Calu3 (cell line): ENCODE measurements at regions not wholly inside any gene's neighbourhood (a gene's known extent, or its start where the extent isn't known, plus 50 kb on each side); places are given as distances from the start of the nearest gene placed in this dataset.

ENCODE experiments used
- BruUV-seq: library from RNA; stranded (reverse); fragments of 400-500 nt; replicated peaks from 2 replicates; lab custom pipeline; 2021; lab: Mats Ljungman, UMichigan
- CTCF ChIA-PET: fragments of 300-600 bp; sonication (Branson Sonifier 250); formaldehyde crosslinking; loops from one replicate; lab custom pipeline; 2022; ENCODE audit warnings: antibody characterized with exemption; lab: Charles Lee
- DNase-seq: peaks from one replicate; pipeline ENCODE4 v3.0.0; 2022
- H3K27ac Mint-ChIP-seq: one replicate; pipeline ENCODE4 v1.8.0; 2022; ENCODE audit warnings: mixed read lengths; ENCODE audit not compliant: unreplicated experiment
- H3K27me3 Mint-ChIP-seq: one replicate; pipeline ENCODE4 v1.8.0; 2022; ENCODE audit warnings: mixed read lengths; ENCODE audit not compliant: unreplicated experiment
- H3K36me3 Mint-ChIP-seq: one replicate; pipeline ENCODE4 v1.8.0; 2022; ENCODE audit warnings: mild to moderate bottlenecking, moderate library complexity, mixed read lengths; ENCODE audit not compliant: insufficient read depth, unreplicated experiment
- H3K4me1 Mint-ChIP-seq: one replicate; pipeline ENCODE4 v1.8.0; 2022; ENCODE audit warnings: mild to moderate bottlenecking, low read depth, mixed read lengths; ENCODE audit not compliant: unreplicated experiment
- H3K4me3 Mint-ChIP-seq: one replicate; pipeline ENCODE4 v1.8.0; 2022; ENCODE audit warnings: mild to moderate bottlenecking, low read depth, moderate library complexity, mixed read lengths; ENCODE audit not compliant: unreplicated experiment
- H3K9me3 Mint-ChIP-seq: one replicate; pipeline ENCODE4 v1.8.0; 2022; ENCODE audit warnings: low read depth, mixed read lengths; ENCODE audit not compliant: unreplicated experiment
- intact Hi-C: fragments of 100-400 bp; cut with micrococcal nuclease; formaldehyde crosslinking; loops from one replicate; pipeline ENCODE4 v1.10.0; 2022; ENCODE audit not compliant: unreplicated experiment
- TF ChIP-seq, protein P1 (sequence below): fragments of 200-600 bp; IDR thresholded peaks from one replicate; pipeline ENCODE4 v1.8.0; 2022; ENCODE audit warnings: antibody characterized with exemption; ENCODE audit not compliant: unreplicated experiment

- BruUV-seq, result no TSS peak
- Mint-ChIP-seq H3K4me3 (no peak overlapping the region), H3K4me1 (peaks cover 11% of the 10 kb centered on the region), H3K9me3 (no peaks in the 10 kb centered on the region), H3K27me3 (no peaks in the 10 kb centered on the region), H3K27ac (no peak overlapping the region), H3K36me3 (no peaks in the 10 kb centered on the region)
- TF ChIP-seq, protein P1, sequence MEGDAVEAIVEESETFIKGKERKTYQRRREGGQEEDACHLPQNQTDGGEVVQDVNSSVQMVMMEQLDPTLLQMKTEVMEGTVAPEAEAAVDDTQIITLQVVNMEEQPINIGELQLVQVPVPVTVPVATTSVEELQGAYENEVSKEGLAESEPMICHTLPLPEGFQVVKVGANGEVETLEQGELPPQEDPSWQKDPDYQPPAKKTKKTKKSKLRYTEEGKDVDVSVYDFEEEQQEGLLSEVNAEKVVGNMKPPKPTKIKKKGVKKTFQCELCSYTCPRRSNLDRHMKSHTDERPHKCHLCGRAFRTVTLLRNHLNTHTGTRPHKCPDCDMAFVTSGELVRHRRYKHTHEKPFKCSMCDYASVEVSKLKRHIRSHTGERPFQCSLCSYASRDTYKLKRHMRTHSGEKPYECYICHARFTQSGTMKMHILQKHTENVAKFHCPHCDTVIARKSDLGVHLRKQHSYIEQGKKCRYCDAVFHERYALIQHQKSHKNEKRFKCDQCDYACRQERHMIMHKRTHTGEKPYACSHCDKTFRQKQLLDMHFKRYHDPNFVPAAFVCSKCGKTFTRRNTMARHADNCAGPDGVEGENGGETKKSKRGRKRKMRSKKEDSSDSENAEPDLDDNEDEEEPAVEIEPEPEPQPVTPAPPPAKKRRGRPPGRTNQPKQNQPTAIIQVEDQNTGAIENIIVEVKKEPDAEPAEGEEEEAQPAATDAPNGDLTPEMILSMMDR, result no peak
- DNase-seq, result no peak
- CTCF ChIA-PET, result interaction anchor here (0.7 to 1.1 kb wide), 3 partner anchors 34 to 678 kb away, joined by 3 to 6 read pairs (median 4); no protein-coding TSS in a partner anchor
- intact Hi-C loops, result no loop called here
These were observed 237.3 kb upstream of the KLF14 start for GRCh38 chr7:130971297-130971696.

- intact Hi-C loops, result no loop called here
- no peaks in the 10 kb centered on the region for H3K9me3 Mint-ChIP-seq
- no peak for DNase-seq
- TF ChIP-seq, protein P1, result no peak
- no peak overlapping the region for H3K4me3 Mint-ChIP-seq
- no TSS peak for BruUV-seq
- no peaks in the 10 kb centered on the region for H3K27me3 Mint-ChIP-seq
- no peaks in the 10 kb centered on the region for H3K36me3 Mint-ChIP-seq
- no peak overlapping the region for H3K27ac Mint-ChIP-seq
- H3K4me1 Mint-ChIP-seq, result peaks cover 11% of the 10 kb centered on the region
- CTCF ChIA-PET, result no interaction called here
These were observed 238.2 kb upstream of the KLF14 start for GRCh38 chr7:130972201-130972600.

DNA sequence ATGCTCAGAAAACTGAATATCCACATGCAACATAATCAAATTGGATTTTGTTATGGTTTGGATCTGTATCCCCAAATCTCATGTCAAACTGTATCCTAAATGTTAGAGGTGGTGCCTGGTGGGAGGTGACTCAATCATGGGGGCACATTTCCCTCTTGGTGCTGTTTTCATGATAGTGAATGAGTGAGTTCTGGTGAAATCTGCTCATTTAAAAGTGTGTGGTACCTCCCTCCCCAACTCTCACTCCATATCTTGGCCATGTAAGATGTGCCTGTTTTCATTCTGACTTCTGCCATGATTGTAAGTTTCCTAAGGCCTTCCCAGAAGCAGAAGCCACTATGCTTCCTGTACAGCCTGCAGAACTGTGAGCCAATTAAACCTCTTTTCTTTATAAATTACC, 239.6 kb upstream of the KLF14 start:
- H3K9me3 Mint-ChIP-seq, result no peaks in the 10 kb centered on the region
- CTCF ChIA-PET, result no interaction called here
- H3K4me3 Mint-ChIP-seq, result no peak overlapping the region
- DNase-seq, result no peak
- no peaks in the 10 kb centered on the region for H3K36me3 Mint-ChIP-seq
- H3K27me3 Mint-ChIP-seq, result no peaks in the 10 kb centered on the region
- TF ChIP-seq, protein P1, result no peak
- no peak overlapping the region for H3K27ac Mint-ChIP-seq
- intact Hi-C loops, result no loop called here
- no TSS peak for BruUV-seq
- peaks cover 11% of the 10 kb centered on the region for H3K4me1 Mint-ChIP-seq

- no peaks in the 10 kb centered on the region for H3K27me3 Mint-ChIP-seq
- no peak for DNase-seq
- TF ChIP-seq, protein P1, result no peak
- H3K4me3 Mint-ChIP-seq, result no peak overlapping the region
- peaks cover 11% of the 10 kb centered on the region for H3K4me1 Mint-ChIP-seq
- CTCF ChIA-PET, result interaction anchor here (0.6 kb wide), 1 partner anchor 43 kb away, joined by 4 read pairs; no protein-coding TSS in a partner anchor
- H3K27ac Mint-ChIP-seq, result no peak overlapping the region
- no peaks in the 10 kb centered on the region for H3K9me3 Mint-ChIP-seq
- intact Hi-C loops, result no loop called here
- BruUV-seq, result no TSS peak
- H3K36me3 Mint-ChIP-seq, result no peaks in the 10 kb centered on the region
These were observed 240.2 kb upstream of the KLF14 start for GRCh38 chr7:130974169-130974568.
